Prostate gland (tissue), 2 donors: ENCODE measurements at regions not wholly inside any gene's neighbourhood (a gene's known extent, or its start where the extent isn't known, plus 50 kb on each side); places are given as distances from the start of the nearest gene placed in this dataset.

Experiments
- POLR2A ChIP-seq: fragments of 450-650 bp; IDR thresholded peaks from one replicate; pipeline ENCODE4 v1.6.1; 2016; ENCODE audit warnings: antibody characterized with exemption, mild to moderate bottlenecking
- POLR2AphosphoS5 ChIP-seq: sonication (generic); formaldehyde crosslinking; IDR thresholded peaks from one replicate; pipeline ENCODE4 v1.6.1; 2017; ENCODE audit warnings: antibody characterized with exemption
- TF ChIP-seq, protein P1 (sequence below), 4 experiments: fragments of 200-600 bp in 2 of 4; fragments of 450-650 bp in 2 of 4; sonication (generic) in 2 of 4; IDR thresholded peaks; 1 replicate in 3 of 4; 2 replicates in 1 of 4; pipeline ENCODE4 v1.5.1; 2016 to 2019; ENCODE audit warnings: antibody characterized with exemption in 4 of 4, mild to moderate bottlenecking in 2 of 4, moderate library complexity in 2 of 4

DNA sequence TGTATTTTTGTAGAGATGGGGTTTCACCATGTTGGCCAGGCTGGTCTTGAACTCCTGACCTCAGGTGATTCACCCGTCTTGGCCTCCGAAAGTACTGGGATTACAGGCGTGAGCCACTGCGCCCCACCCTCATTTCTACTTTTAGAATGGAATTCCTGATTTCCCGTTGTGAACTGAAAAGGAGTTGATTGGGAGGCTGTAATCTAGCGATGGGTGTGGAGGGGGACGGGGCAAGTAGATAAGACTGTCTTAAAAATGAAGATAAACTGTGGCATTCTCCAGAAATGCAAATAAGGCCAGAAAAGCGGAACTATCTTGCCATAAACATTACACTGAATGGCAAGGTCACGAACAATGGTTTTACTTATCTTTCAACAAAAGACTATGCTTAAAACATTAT lies 135.4 kb downstream of the TRIB2 start:
- TF ChIP-seq POLR2A = no peak
- TF ChIP-seq, protein P1, sequence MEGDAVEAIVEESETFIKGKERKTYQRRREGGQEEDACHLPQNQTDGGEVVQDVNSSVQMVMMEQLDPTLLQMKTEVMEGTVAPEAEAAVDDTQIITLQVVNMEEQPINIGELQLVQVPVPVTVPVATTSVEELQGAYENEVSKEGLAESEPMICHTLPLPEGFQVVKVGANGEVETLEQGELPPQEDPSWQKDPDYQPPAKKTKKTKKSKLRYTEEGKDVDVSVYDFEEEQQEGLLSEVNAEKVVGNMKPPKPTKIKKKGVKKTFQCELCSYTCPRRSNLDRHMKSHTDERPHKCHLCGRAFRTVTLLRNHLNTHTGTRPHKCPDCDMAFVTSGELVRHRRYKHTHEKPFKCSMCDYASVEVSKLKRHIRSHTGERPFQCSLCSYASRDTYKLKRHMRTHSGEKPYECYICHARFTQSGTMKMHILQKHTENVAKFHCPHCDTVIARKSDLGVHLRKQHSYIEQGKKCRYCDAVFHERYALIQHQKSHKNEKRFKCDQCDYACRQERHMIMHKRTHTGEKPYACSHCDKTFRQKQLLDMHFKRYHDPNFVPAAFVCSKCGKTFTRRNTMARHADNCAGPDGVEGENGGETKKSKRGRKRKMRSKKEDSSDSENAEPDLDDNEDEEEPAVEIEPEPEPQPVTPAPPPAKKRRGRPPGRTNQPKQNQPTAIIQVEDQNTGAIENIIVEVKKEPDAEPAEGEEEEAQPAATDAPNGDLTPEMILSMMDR (IDR thresholded peaks at IDR 0.05) = no peak
- no peak for TF ChIP-seq POLR2AphosphoS5
